B cell (primary cell): ENCODE measurements at regions not wholly inside any gene's neighbourhood (a gene's known extent, or its start where the extent isn't known, plus 50 kb on each side); places are given as distances from the start of the nearest gene placed in this dataset.

Experiments used
- ATAC-seq: fragments of 200-7000 bp; cut with Tn5 transposase; one replicate; pipeline ENCODE4 v1.10.0; 2021; ENCODE audit warnings: low read depth, mild to moderate bottlenecking, moderate number of reproducible peaks, moderate library complexity
- CTCF ChIA-PET: fragments of 350-600 bp; sonication (Branson Sonifier 250); formaldehyde crosslinking; loops from one replicate; lab custom pipeline; 2021; ENCODE audit warnings: antibody characterized with exemption, inconsistent platforms; lab: Charles Lee
- POLR2A ChIA-PET: fragments of 350-600 bp; sonication (Branson Sonifier 250); formaldehyde crosslinking; loops from one replicate; lab custom pipeline; 2021; ENCODE audit warnings: antibody characterized with exemption; lab: Charles Lee
- DNase-seq: peaks from one replicate; pipeline ENCODE4 v3.0.0; 2013
- H2AFZ ChIP-seq: 2 replicates; pipeline ENCODE4 v1.6.1; 2012; ENCODE audit warnings: mild to moderate bottlenecking, low read depth, low read length; ENCODE audit not compliant: insufficient read depth, poor library complexity, severe bottlenecking
- H3K27ac ChIP-seq, 2 donors: 1 replicate in 1 of 2; 2 replicates in 1 of 2; pipeline ENCODE4 v1.5.1; 2012 to 2013; ENCODE audit warnings: low read length in 2 of 2, mild to moderate bottlenecking in 2 of 2, moderate library complexity in 1 of 2
- H3K27me3 ChIP-seq, 4 experiments: fragments of 200-600 bp in 1 of 4; sonication (generic) in 1 of 4; replicated peaks in 1 of 4; 1 replicate in 2 of 4; 2 replicates in 2 of 4; pipeline versions ENCODE4 v1.6.1 to v1.7.0; 2013 to 2016; ENCODE audit warnings: low read length in 3 of 4, mild to moderate bottlenecking in 2 of 4, mixed read lengths in 1 of 4, moderate library complexity in 1 of 4; ENCODE audit not compliant: insufficient read depth in 4 of 4, control insufficient read depth in 3 of 4; ENCODE audit errors: control extremely low read depth in 1 of 4
- H3K36me3 ChIP-seq, 2 experiments: replicated peaks in 1 of 2; 1 replicate in 1 of 2; 2 replicates in 1 of 2; pipeline versions ENCODE4 v1.6.1 to v1.7.1; 2013; ENCODE audit warnings: low read length in 1 of 2; ENCODE audit not compliant: insufficient read depth in 2 of 2, control insufficient read depth in 1 of 2; ENCODE audit errors: control extremely low read depth in 1 of 2, extremely low read depth in 1 of 2
- H3K4me1 ChIP-seq, 2 donors: fragments of 200-600 bp in 1 of 2; sonication (generic) in 1 of 2; 1 replicate in 1 of 2; 2 replicates in 1 of 2; pipeline versions ENCODE4 v1.5.1 to v1.6.1; 2013 to 2017; ENCODE audit warnings: low read length in 2 of 2; ENCODE audit not compliant: control insufficient read depth in 2 of 2, insufficient read depth in 2 of 2
- H3K4me2 ChIP-seq: replicated peaks from 2 replicates; pipeline ENCODE3; 2012; ENCODE audit warnings: mild to moderate bottlenecking, low read depth, low read length; ENCODE audit not compliant: poor library complexity, severe bottlenecking
- H3K4me3 ChIP-seq, 5 experiments: fragments of 200-600 bp in 1 of 5; sonication (generic) in 1 of 5; 1 replicate in 3 of 5; 2 replicates in 2 of 5; pipeline versions ENCODE4 v1.5.1 to v1.7.0; 2011 to 2016; ENCODE audit warnings: low read length in 4 of 5, mild to moderate bottlenecking in 4 of 5, low read depth in 2 of 5, control low read depth in 1 of 5, moderate library complexity in 1 of 5; ENCODE audit not compliant: insufficient read depth in 1 of 5; ENCODE audit errors: control extremely low read depth in 1 of 5, extremely low read depth in 1 of 5
- H3K79me2 ChIP-seq: fragments of 200-600 bp; sonication (generic); one replicate; pipeline ENCODE4 v1.6.0; 2016; ENCODE audit warnings: low read length; ENCODE audit not compliant: control insufficient read depth, insufficient read depth
- H3K9ac ChIP-seq: fragments of 200-600 bp; sonication (generic); 2 replicates; pipeline ENCODE4 v1.6.1; 2017; ENCODE audit warnings: mild to moderate bottlenecking, low read length, moderate library complexity
- H3K9me3 ChIP-seq, 3 donors: one replicate each; pipeline versions ENCODE4 v1.6.1 to v1.7.1; 2013; ENCODE audit warnings: low read length in 2 of 3; ENCODE audit not compliant: control insufficient read depth in 2 of 3, insufficient read depth in 1 of 3; ENCODE audit errors: control extremely low read depth in 1 of 3
- H4K20me1 ChIP-seq: 2 replicates; pipeline ENCODE4 v1.6.0; 2012; ENCODE audit warnings: mild to moderate bottlenecking, low read length; ENCODE audit not compliant: insufficient read depth, control insufficient read depth, poor library complexity, severe bottlenecking
- H3K27ac Mint-ChIP-seq: one replicate; pipeline ENCODE4 v1.8.0; 2021; ENCODE audit warnings: mixed read lengths
- H3K27me3 Mint-ChIP-seq: one replicate; pipeline ENCODE4 v1.8.0; 2021; ENCODE audit warnings: mixed read lengths
- H3K4me1 Mint-ChIP-seq: one replicate; pipeline ENCODE4 v1.8.0; 2021; ENCODE audit warnings: mixed read lengths
- H3K4me3 Mint-ChIP-seq: one replicate; pipeline ENCODE4 v1.8.0; 2021; ENCODE audit warnings: mixed read lengths
- H3K9me3 Mint-ChIP-seq: one replicate; pipeline ENCODE4 v1.8.0; 2022; ENCODE audit warnings: mixed read lengths; ENCODE audit not compliant: insufficient read depth
- EZH2 ChIP-seq: IDR thresholded peaks from 2 replicates; pipeline ENCODE4 v1.6.1; 2012; ENCODE audit warnings: borderline replicate concordance, low read depth, mild to moderate bottlenecking, moderate library complexity, low read length; ENCODE audit not compliant: insufficient read depth, poor library complexity, severe bottlenecking
- whole genome bisulfite sequencing: methylation state at CpG from one replicate; pipeline ENCODE4 v1.1.5; 2013; ENCODE audit warnings: missing lambda C conversion rate; ENCODE audit not compliant: insufficient coverage; 5-methylcytosine and 5-hydroxymethylcytosine counted together
- intact Hi-C: fragments of 100-400 bp; cut with micrococcal nuclease; formaldehyde crosslinking; loops from one replicate; pipeline ENCODE4 v1.10.0; 2022
- TF ChIP-seq, protein P1 (sequence below): fragments of 200-600 bp; IDR thresholded peaks from one replicate; pipeline ENCODE4 v1.8.0; 2022; ENCODE audit warnings: antibody characterized with exemption, mild to moderate bottlenecking

DNA sequence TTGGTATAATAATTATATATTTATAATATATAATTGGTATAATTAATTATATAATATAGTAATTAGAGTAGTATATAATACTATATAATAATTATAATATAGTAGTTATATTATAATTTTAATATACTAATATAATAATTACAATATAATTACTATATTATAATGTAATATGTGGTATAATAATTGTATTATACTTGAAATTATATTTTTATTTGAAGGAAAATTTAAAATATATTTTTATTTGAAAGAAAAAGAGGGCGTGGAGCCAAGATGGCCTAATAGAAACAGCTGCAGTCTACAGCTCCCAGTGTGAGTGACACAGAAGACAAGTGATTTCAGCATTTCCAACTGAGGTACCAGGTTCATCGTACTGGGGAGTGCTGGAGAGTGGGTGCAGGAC, 365.9 kb downstream of the MMUT start:
- H3K27me3 ChIP-seq = no peaks in the 10 kb centered on the region
- Mint-ChIP-seq H3K9me3 (no peaks in the 10 kb centered on the region), H3K27ac (no peak overlapping the region), H3K4me3 (no peak overlapping the region), H3K27me3 (no peaks in the 10 kb centered on the region), H3K4me1 (no peaks in the 10 kb centered on the region)
- WGBS = 80% methylated on average over 2 of the region's 2 CpGs
- no peak overlapping the region for H2AFZ ChIP-seq
- CTCF ChIA-PET = no interaction called here
- DNase-seq (no peak), ATAC-seq (no peak)
- no peaks in the 10 kb centered on the region for H3K4me1 ChIP-seq
- H3K4me3 ChIP-seq = no peak overlapping the region
- H3K27ac ChIP-seq = no peak overlapping the region
- no peaks in the 10 kb centered on the region for H3K36me3 ChIP-seq
- intact Hi-C loops = no loop called here
- POLR2A ChIA-PET = no interaction called here
- TF ChIP-seq, protein P1, sequence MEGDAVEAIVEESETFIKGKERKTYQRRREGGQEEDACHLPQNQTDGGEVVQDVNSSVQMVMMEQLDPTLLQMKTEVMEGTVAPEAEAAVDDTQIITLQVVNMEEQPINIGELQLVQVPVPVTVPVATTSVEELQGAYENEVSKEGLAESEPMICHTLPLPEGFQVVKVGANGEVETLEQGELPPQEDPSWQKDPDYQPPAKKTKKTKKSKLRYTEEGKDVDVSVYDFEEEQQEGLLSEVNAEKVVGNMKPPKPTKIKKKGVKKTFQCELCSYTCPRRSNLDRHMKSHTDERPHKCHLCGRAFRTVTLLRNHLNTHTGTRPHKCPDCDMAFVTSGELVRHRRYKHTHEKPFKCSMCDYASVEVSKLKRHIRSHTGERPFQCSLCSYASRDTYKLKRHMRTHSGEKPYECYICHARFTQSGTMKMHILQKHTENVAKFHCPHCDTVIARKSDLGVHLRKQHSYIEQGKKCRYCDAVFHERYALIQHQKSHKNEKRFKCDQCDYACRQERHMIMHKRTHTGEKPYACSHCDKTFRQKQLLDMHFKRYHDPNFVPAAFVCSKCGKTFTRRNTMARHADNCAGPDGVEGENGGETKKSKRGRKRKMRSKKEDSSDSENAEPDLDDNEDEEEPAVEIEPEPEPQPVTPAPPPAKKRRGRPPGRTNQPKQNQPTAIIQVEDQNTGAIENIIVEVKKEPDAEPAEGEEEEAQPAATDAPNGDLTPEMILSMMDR = no peak
- no peak for TF ChIP-seq EZH2
- H3K79me2 ChIP-seq = no peaks in the 10 kb centered on the region
- H4K20me1 ChIP-seq = no peaks in the 10 kb centered on the region
- no peak overlapping the region for H3K4me2 ChIP-seq
- H3K9me3 ChIP-seq = peaks cover 0 to 7% (median 0%) of the 10 kb centered on the region in 3 donors
- H3K9ac ChIP-seq = no peak overlapping the region

DNA sequence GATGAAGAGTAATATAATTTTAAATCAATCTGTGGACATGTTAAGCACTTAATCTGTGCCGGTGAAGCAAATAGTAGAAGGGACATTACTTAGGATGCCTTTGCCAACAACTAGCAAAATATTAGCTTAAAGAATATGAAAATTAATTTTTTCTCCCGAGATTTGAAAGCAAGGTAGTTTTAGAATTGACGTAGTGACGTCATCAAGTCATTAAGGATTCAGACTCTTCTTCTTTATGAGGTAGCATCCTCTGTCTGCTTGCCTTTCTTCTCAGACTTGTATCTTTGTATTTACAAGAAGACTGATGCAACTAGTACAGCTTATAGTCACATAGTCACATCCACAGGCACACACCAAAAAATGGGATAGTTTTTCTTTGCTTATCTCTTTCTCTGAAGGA, 374.4 kb downstream of the MMUT start:
- Histone ChIP-seq H4K20me1 (no peaks in the 10 kb centered on the region), H2AFZ (no peak overlapping the region), H3K9ac (no peak overlapping the region), H3K4me1 (no peaks in the 10 kb centered on the region), H3K79me2 (no peaks in the 10 kb centered on the region), H3K4me3 (no peak overlapping the region), H3K27ac (no peak overlapping the region), H3K27me3 (no peaks in the 10 kb centered on the region), H3K4me2 (no peak overlapping the region), H3K9me3 (peaks cover 0 to 7% (median 0%) of the 10 kb centered on the region in 3 donors), H3K36me3 (no peaks in the 10 kb centered on the region)
- Mint-ChIP-seq H3K9me3 (no peaks in the 10 kb centered on the region), H3K4me1 (no peaks in the 10 kb centered on the region), H3K27ac (no peak overlapping the region), H3K27me3 (no peaks in the 10 kb centered on the region), H3K4me3 (no peak overlapping the region)
- TF ChIP-seq, protein P1 = no peak
- no peak for TF ChIP-seq EZH2
- ATAC-seq = no peak
- intact Hi-C loops = no loop called here
- ChIA-PET CTCF (no interaction called here), POLR2A (no interaction called here)
- DNase-seq = no peak
- WGBS = no CpG with 5 or more reads among the region's 4 CpGs
